NT2/D1 (cell line): ENCODE measurements at regions not wholly inside any gene's neighbourhood (a gene's known extent, or its start where the extent isn't known, plus 50 kb on each side); places are given as distances from the start of the nearest gene placed in this dataset.

Experiments used
- SUZ12 ChIP-seq: IDR thresholded peaks from 2 replicates; pipeline ENCODE4 v1.6.1; 2011; ENCODE audit not compliant: insufficient read length, insufficient read depth; ENCODE audit errors: extremely low read depth
- YY1 ChIP-seq: IDR thresholded peaks from 2 replicates; pipeline ENCODE4 v1.6.1; 2011; ENCODE audit not compliant: insufficient read length, insufficient read depth
- ZNF274 ChIP-seq: IDR thresholded peaks from 2 replicates; pipeline ENCODE4 v1.6.1; 2011; ENCODE audit warnings: mild to moderate bottlenecking, low read depth, low read length

DNA sequence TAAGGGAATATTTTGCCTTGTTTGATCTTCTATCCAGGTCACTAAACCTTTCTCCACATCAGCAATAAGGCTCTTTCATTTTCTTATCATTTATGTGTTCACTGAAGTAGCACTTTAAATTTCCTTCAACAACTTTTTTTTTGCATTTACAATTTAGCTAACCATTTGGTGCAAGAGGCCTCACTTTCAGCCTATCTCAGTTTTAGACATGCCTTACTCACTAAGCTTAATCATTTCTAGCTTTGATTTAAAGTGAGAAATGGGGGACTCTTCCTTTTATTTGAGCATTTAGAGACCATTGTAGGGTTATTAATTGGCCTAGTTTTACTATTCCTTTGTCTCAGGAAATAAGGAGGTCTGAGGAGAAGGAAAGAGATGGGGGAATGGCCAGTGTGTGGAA is 250.5 kb downstream of the AUH start:
- TF ChIP-seq YY1 (no peak), ZNF274 (no peak), SUZ12 (no peak)
